ENCODE measurements at regions not wholly inside any gene's neighbourhood (a gene's known extent, or its start where the extent isn't known, plus 50 kb on each side); places are given as distances from the start of the nearest gene placed in this dataset.

DNA sequence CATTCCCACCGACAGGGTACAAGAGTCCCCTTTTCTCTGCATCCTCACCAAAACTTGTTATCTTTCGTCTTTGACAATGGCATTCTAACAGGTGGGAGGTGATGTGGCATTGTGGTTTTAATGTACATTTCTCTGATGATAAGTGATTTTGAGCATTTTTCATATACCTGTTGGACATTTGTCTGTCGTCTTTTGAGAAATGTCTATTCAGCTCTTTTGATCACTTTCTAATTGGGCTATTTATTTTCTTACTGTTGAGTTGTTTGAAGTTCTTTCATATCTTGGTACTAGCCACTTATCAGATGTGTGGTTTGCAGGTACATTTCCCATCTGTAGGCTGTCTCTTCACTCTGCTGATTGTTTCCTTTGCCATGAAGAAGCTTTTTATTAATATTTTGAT lies 219.0 kb upstream of the SOX1 start:
- TF ChIP-seq POLR2AphosphoS5 (IDR thresholded peaks at IDR 0.05) (no peak), POLR2A (IDR thresholded peaks at IDR 0.05) (no peak), EP300 (IDR thresholded peaks at IDR 0.05) (no peak)
- TF ChIP-seq, protein P1, sequence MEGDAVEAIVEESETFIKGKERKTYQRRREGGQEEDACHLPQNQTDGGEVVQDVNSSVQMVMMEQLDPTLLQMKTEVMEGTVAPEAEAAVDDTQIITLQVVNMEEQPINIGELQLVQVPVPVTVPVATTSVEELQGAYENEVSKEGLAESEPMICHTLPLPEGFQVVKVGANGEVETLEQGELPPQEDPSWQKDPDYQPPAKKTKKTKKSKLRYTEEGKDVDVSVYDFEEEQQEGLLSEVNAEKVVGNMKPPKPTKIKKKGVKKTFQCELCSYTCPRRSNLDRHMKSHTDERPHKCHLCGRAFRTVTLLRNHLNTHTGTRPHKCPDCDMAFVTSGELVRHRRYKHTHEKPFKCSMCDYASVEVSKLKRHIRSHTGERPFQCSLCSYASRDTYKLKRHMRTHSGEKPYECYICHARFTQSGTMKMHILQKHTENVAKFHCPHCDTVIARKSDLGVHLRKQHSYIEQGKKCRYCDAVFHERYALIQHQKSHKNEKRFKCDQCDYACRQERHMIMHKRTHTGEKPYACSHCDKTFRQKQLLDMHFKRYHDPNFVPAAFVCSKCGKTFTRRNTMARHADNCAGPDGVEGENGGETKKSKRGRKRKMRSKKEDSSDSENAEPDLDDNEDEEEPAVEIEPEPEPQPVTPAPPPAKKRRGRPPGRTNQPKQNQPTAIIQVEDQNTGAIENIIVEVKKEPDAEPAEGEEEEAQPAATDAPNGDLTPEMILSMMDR (IDR thresholded peaks at IDR 0.05) = no peak
- H3K9me3 ChIP-seq = peaks cover 0 to 7% (median 0%) of the 10 kb centered on the region in 3 donors
- peaks cover 74% of the 10 kb centered on the region for H3K27me3 ChIP-seq
- H3K36me3 ChIP-seq = no peaks in the 10 kb centered on the region
- no peaks in the 10 kb centered on the region for H3K4me1 ChIP-seq
- H3K27ac ChIP-seq = no peak overlapping the region
- ATAC-seq = no peak
- WGBS, 2 donors (ENCODE audit: low coverage in 1 of 2) = 90 to 92% methylated on average over 2 to 3 of the region's 3 CpGs
- no peak overlapping the region for H3K4me3 ChIP-seq

DNA sequence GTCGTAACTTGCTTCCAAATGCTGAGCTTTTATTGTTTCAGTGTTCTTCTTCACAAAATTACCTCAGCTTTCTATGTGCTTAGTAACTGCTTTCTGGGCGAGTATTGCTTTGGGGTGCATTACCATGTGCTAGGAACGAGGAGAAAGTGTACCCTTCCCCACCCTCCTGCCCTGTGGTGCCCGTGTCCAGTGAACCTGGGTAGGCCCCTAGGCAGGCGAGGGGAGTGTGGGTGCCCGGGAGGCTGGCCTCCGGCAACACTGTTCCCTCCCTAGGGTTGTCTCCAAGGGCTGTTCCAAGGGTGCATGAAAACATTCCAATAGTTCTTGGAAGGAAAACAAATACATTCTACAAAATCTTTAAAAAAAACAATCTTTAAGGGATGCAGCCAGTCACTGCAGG lies 216.5 kb upstream of the SOX1 start:
- Histone ChIP-seq H3K9me3 (peaks cover 0 to 7% (median 0%) of the 10 kb centered on the region in 3 donors), H3K27me3 (peaks cover 77% of the 10 kb centered on the region), H3K27ac (no peak overlapping the region), H3K4me1 (no peaks in the 10 kb centered on the region), H3K36me3 (no peaks in the 10 kb centered on the region), H3K4me3 (no peak overlapping the region)
- ATAC-seq = no peak
- 65 to 76% methylated on average over 4 to 5 of the region's 7 CpGs for WGBS, 2 donors (ENCODE audit: low coverage in 1 of 2)
- TF ChIP-seq POLR2A (IDR thresholded peaks at IDR 0.05) (no peak), EP300 (IDR thresholded peaks at IDR 0.05) (no peak), POLR2AphosphoS5 (IDR thresholded peaks at IDR 0.05) (no peak)
- TF ChIP-seq, protein P1 (IDR thresholded peaks at IDR 0.05) = no peak

DNA sequence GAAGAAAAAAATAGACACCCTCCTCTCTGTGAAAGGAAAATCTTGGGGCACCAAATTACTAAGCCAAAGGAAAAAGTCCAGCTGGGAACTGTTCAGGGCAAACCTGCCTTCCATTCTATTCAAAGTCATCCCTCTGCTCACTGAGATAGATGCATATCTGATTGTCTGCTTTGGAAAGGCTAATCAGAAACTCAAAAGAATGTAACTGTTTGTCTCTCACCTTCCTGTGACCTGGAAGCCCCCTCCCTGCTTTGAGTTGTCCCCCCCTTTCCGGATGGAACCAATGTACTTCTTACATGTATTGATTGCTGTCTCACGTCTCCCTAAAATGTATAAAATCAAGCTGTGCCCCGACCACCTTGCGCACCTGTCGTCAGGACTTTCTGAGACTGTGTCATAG lies 216.0 kb upstream of the SOX1 start:
- WGBS, 2 donors (ENCODE audit: low coverage in 1 of 2) = 64 to 75% methylated on average over 2 to 5 of the region's 5 CpGs
- H3K9me3 ChIP-seq = peaks cover 0 to 7% (median 0%) of the 10 kb centered on the region in 3 donors
- no peak overlapping the region for H3K27ac ChIP-seq
- TF ChIP-seq, protein P1 (IDR thresholded peaks at IDR 0.05) = no peak
- TF ChIP-seq EP300 (IDR thresholded peaks at IDR 0.05) (no peak), POLR2A (IDR thresholded peaks at IDR 0.05) (no peak), POLR2AphosphoS5 (IDR thresholded peaks at IDR 0.05) (no peak)
- H3K36me3 ChIP-seq = no peaks in the 10 kb centered on the region
- H3K27me3 ChIP-seq = peaks cover 75% of the 10 kb centered on the region
- ATAC-seq = no peak
- H3K4me1 ChIP-seq = no peaks in the 10 kb centered on the region
- no peak overlapping the region for H3K4me3 ChIP-seq

DNA sequence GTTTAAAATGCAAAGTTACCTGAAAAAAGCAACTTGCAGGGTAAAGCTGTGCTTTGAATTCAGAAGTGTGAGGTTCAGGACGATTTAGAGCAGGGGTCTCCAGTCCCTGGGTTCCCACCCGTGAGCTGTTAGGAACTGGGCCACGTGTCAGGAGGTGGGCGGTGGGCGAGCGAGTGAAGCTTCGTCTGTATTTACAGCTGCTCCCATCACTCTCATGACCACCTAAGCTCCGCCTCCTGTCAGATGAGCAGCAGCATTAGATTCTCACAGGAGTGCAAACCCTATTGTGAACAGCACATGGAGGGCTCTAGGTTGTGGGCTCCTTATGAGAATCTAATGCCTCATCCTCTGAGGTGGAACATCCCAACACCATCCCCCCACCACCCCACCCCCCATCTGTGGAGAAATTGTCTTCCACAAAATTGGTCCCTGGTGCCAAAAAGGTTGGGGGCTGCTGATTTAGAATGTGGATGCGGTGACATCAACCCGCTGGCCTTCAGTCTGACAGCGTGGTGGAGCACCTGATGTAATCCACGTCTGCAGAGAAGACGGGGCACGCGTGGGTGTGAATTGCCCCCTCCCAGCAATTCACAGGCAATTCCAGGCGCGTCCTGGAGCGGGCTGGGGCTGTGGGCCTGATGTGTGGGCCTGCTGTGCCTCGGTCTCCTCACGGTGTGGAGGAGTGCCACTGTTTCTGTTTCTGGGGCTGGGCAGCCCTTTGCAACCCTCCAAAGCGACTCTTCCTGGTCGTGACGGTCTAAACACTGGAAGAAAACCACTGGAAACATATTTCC lies 214.0 kb upstream of the SOX1 start:
- 45 to 48% methylated on average over 5 to 16 of the region's 23 CpGs for WGBS, 2 donors (ENCODE audit: low coverage in 1 of 2)
- Histone ChIP-seq H3K36me3 (no peaks in the 10 kb centered on the region), H3K27ac (no peak overlapping the region), H3K27me3 (peaks cover 70% of the 10 kb centered on the region), H3K4me1 (no peaks in the 10 kb centered on the region), H3K9me3 (peaks cover 0 to 7% (median 0%) of the 10 kb centered on the region in 3 donors), H3K4me3 (no peak overlapping the region)
- no peak for TF ChIP-seq POLR2AphosphoS5 (IDR thresholded peaks at IDR 0.05)
- TF ChIP-seq POLR2A (IDR thresholded peaks at IDR 0.05) = no peak
- no peak for TF ChIP-seq EP300 (IDR thresholded peaks at IDR 0.05)
- TF ChIP-seq, protein P1 (IDR thresholded peaks at IDR 0.05) = no peak
- no peak for ATAC-seq

DNA sequence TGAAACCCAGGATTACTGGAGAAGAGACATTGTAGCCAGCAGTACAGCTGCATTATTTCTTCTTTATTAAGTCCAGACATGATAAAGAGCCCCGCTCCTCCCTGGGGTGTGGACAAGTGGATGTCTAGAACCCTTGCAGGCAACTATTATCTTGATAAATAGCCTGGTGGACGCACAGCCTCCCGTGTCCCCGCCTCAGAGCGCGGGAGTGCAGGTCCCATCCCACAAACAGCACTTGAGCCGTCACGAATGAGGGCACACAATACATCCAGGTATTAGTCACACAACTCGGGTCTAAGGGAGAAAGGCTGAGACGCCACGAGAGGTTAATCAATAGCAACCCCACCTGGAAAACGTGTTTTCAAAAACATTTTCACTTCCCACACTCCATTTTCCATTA lies 213.2 kb upstream of the SOX1 start:
- Histone ChIP-seq H3K36me3 (no peaks in the 10 kb centered on the region), H3K9me3 (no peaks in the 10 kb centered on the region), H3K27me3 (peaks cover 62% of the 10 kb centered on the region), H3K4me1 (no peaks in the 10 kb centered on the region), H3K4me3 (no peak overlapping the region), H3K27ac (no peak overlapping the region)
- 17 to 75% methylated on average over 1 to 6 of the region's 12 CpGs for WGBS, 2 donors (ENCODE audit: low coverage in 1 of 2)
- no peak for ATAC-seq
- no peak for TF ChIP-seq POLR2AphosphoS5 (IDR thresholded peaks at IDR 0.05)
- TF ChIP-seq, protein P1 (IDR thresholded peaks at IDR 0.05) = no peak
- TF ChIP-seq POLR2A (IDR thresholded peaks at IDR 0.05) = no peak
- TF ChIP-seq EP300 (IDR thresholded peaks at IDR 0.05) = no peak

All from gastroesophageal sphincter (tissue), 4 donors.